H9 (cell line): ENCODE measurements at regions not wholly inside any gene's neighbourhood (a gene's known extent, or its start where the extent isn't known, plus 50 kb on each side); places are given as distances from the start of the nearest gene placed in this dataset.

Source experiments
- DNase-seq: peaks from one replicate; pipeline ENCODE4 v3.0.0-alpha.2; 2017
- H2AFZ ChIP-seq: one replicate; pipeline ENCODE4 v1.6.1; 2013; ENCODE audit warnings: mild to moderate bottlenecking, low read length, control low read depth, moderate library complexity
- H2AK5ac ChIP-seq: 2 replicates; pipeline ENCODE4 v1.6.1; 2013; ENCODE audit warnings: low read length, control low read depth, mixed read lengths; ENCODE audit not compliant: insufficient read length
- H2BK120ac ChIP-seq: one replicate; pipeline ENCODE4 v1.6.1; 2013; ENCODE audit warnings: low read depth, mild to moderate bottlenecking, low read length, control low read depth, inconsistent platforms; ENCODE audit not compliant: poor library complexity, severe bottlenecking
- H2BK12ac ChIP-seq: 2 replicates; pipeline ENCODE4 v1.6.1; 2013; ENCODE audit warnings: low read length, control low read depth, mixed read lengths, low read depth; ENCODE audit not compliant: insufficient read length
- H2BK15ac ChIP-seq: 2 replicates; pipeline ENCODE4 v1.6.1; 2013; ENCODE audit warnings: low read depth, low read length, control low read depth
- H2BK20ac ChIP-seq: one replicate; pipeline ENCODE4 v1.6.1; 2013; ENCODE audit warnings: low read depth, mild to moderate bottlenecking, low read length, control low read depth, inconsistent platforms; ENCODE audit not compliant: poor library complexity, severe bottlenecking
- H2BK5ac ChIP-seq: 2 replicates; pipeline ENCODE4 v1.6.1; 2013; ENCODE audit warnings: low read length, control low read depth, mixed read lengths; ENCODE audit not compliant: insufficient read length
- H3K14ac ChIP-seq: 2 replicates; pipeline ENCODE4 v1.6.1; 2013; ENCODE audit warnings: low read length, control low read depth; ENCODE audit not compliant: insufficient read depth
- H3K18ac ChIP-seq: 2 replicates; pipeline ENCODE4 v1.6.1; 2013; ENCODE audit warnings: low read depth, mild to moderate bottlenecking, mixed read lengths, low read length, control low read depth; ENCODE audit not compliant: insufficient read length
- H3K23ac ChIP-seq: 2 replicates; pipeline ENCODE4 v1.6.1; 2013; ENCODE audit warnings: low read length, control low read depth, mixed read lengths, low read depth; ENCODE audit not compliant: insufficient read length
- H3K23me2 ChIP-seq: 2 replicates; pipeline ENCODE4 v1.6.1; 2013; ENCODE audit warnings: low read depth, mild to moderate bottlenecking, mixed read lengths, low read length, control low read depth; ENCODE audit not compliant: insufficient read length, poor library complexity, severe bottlenecking
- H3K27ac ChIP-seq: 2 replicates; pipeline ENCODE4 v1.5.1; 2013; ENCODE audit warnings: low read length, control low read depth, mixed read lengths, low read depth; ENCODE audit not compliant: insufficient read length
- H3K27me3 ChIP-seq: 2 replicates; pipeline ENCODE4 v1.6.1; 2013; ENCODE audit warnings: low read length, control low read depth, inconsistent platforms; ENCODE audit not compliant: insufficient read depth
- H3K4ac ChIP-seq: 2 replicates; pipeline ENCODE4 v1.6.1; 2013; ENCODE audit warnings: low read depth, mild to moderate bottlenecking, control low read depth, inconsistent platforms, low read length, moderate library complexity
- H3K4me1 ChIP-seq: 2 replicates; pipeline ENCODE4 v1.6.1; 2013; ENCODE audit warnings: low read length, control low read depth, inconsistent platforms; ENCODE audit not compliant: insufficient read depth
- H3K4me2 ChIP-seq: 2 replicates; pipeline ENCODE4 v1.6.1; 2013; ENCODE audit warnings: low read length, control low read depth, mixed read lengths; ENCODE audit not compliant: insufficient read length, insufficient read depth
- H3K56ac ChIP-seq: 2 replicates; pipeline ENCODE4 v1.6.1; 2013; ENCODE audit warnings: low read depth, mild to moderate bottlenecking, mixed read lengths, low read length, control low read depth; ENCODE audit not compliant: insufficient read length
- H3K79me1 ChIP-seq: 2 replicates; pipeline ENCODE4 v1.6.1; 2013; ENCODE audit warnings: low read depth, mild to moderate bottlenecking, moderate library complexity, low read length, control low read depth, inconsistent platforms; ENCODE audit not compliant: insufficient read depth, poor library complexity, severe bottlenecking
- H3K79me2 ChIP-seq: 2 replicates; pipeline ENCODE4 v1.6.1; 2013; ENCODE audit warnings: low read length, control low read depth, inconsistent platforms; ENCODE audit not compliant: insufficient read depth
- H3K9ac ChIP-seq: 2 replicates; pipeline ENCODE4 v1.6.1; 2013; ENCODE audit warnings: low read length, control low read depth, mixed read lengths; ENCODE audit not compliant: insufficient read length; ENCODE audit errors: extremely low read depth
- H3K9me3 ChIP-seq: one replicate; pipeline ENCODE4 v1.6.1; 2013; ENCODE audit warnings: low read depth, low read length, inconsistent platforms; ENCODE audit not compliant: control insufficient read depth
- H3T11ph ChIP-seq: one replicate; pipeline ENCODE4 v1.6.1; 2013; ENCODE audit warnings: mild to moderate bottlenecking, low read length, control low read depth, inconsistent platforms
- H4K20me1 ChIP-seq: one replicate; pipeline ENCODE4 v1.6.1; 2013; ENCODE audit not compliant: control insufficient read depth, insufficient read length, insufficient read depth
- H4K5ac ChIP-seq: 2 replicates; pipeline ENCODE4 v1.6.1; 2013; ENCODE audit warnings: low read depth, mild to moderate bottlenecking, mixed read lengths, low read length, control low read depth; ENCODE audit not compliant: insufficient read length
- H4K8ac ChIP-seq: replicated peaks from 2 replicates; pipeline ENCODE4 v1.6.1; 2013; ENCODE audit warnings: low read length, control low read depth, mixed read lengths, low read depth; ENCODE audit not compliant: insufficient read length
- H4K91ac ChIP-seq: 2 replicates; pipeline ENCODE4 v1.6.1; 2013; ENCODE audit warnings: low read depth, mild to moderate bottlenecking, moderate library complexity, mixed read lengths, low read length, control low read depth; ENCODE audit not compliant: insufficient read length
- H3K27ac Mint-ChIP-seq, 3 experiments: 2 replicates in 2 of 3; 3 replicates in 1 of 3; pipeline ENCODE4 v1.8.0; 2020 to 2021; ENCODE audit warnings: mixed read lengths in 3 of 3, mild to moderate bottlenecking in 1 of 3, moderate library complexity in 1 of 3
- H3K27me3 Mint-ChIP-seq: 2 replicates; pipeline ENCODE4 v1.8.0; 2021; ENCODE audit warnings: low read depth, mild to moderate bottlenecking, moderate library complexity, mixed read lengths
- H3K36me3 Mint-ChIP-seq, 3 experiments: 2 replicates in 2 of 3; 3 replicates in 1 of 3; pipeline ENCODE4 v1.8.0; 2020 to 2021; ENCODE audit warnings: low read depth in 3 of 3, mixed read lengths in 3 of 3; ENCODE audit not compliant: insufficient read depth in 1 of 3
- H3K4me1 Mint-ChIP-seq, 2 experiments: 2 replicates each; pipeline ENCODE4 v1.8.0; 2020; ENCODE audit warnings: mixed read lengths in 2 of 2
- H3K4me3 Mint-ChIP-seq, 2 experiments: 2 replicates in 1 of 2; 3 replicates in 1 of 2; pipeline ENCODE4 v1.8.0; 2020 to 2021; ENCODE audit warnings: mild to moderate bottlenecking in 2 of 2, mixed read lengths in 2 of 2, moderate library complexity in 1 of 2
- H3K9me3 Mint-ChIP-seq, 2 experiments: 2 replicates in 1 of 2; 3 replicates in 1 of 2; pipeline ENCODE4 v1.8.0; 2020; ENCODE audit warnings: mild to moderate bottlenecking in 2 of 2, mixed read lengths in 2 of 2, moderate library complexity in 1 of 2
- WGBS: extraction: QIAGEN DNeasy Blood & Tissue Kit; methylation state at CpG from one replicate; pipeline ENCODE4 v1.1.7; 2013; ENCODE audit warnings: missing lambda C conversion rate, low lambda C conversion rate, mixed read lengths; ENCODE audit not compliant: insufficient read length; ENCODE audit errors: extremely low coverage; 5-methylcytosine and 5-hydroxymethylcytosine counted together
- TF ChIP-seq, protein P1 (sequence below): fragments of 200-600 bp; sonication (generic); conservative IDR thresholded peaks from 3 replicates; pipeline ENCODE4 v1.8.0; 2021; ENCODE audit warnings: antibody characterized with exemption, mild to moderate bottlenecking

DNA sequence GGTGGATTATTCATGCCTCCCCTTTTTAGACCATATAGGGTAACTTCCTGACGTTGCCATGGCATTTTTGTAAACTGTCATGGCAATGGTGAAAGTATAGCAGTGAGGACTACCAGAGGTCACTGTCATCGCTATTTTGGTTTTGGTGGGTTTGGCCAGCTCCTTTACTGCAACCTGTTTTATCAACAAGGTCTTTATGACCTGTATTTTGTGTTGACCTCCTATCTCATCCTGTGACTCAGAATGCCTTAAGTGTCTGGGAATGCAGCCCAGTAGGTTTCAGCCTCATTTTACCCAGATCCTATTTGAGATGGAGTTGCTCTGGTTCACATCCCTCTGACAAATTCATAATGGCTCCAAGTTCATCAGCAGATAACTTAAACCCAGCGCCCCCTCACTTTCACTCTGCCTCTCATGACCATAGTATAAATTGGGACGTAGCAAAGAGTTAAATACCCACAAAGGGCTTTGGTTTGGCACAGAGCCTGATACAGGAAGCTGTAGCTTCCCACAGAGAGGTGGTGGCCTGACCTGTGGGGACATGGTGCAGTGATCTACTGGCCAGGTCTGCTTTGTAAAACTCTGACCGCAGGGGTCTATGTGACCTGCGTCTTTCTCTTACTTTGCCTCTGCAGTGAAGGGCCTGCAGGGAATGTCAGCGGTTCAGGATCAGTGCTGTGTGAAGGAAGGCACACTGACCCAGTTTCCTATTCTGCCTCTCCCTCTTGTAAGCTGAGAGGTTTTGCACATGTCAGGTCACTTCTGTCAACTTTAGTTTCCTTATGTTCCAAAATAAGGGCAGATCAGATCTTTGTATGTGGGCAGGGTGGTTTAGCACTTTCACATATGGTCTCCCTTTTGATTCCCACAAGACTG lies 78.1 kb upstream of the ZNF644 start:
- no peaks in the 10 kb centered on the region for H3K79me1 ChIP-seq
- H3K4me2 ChIP-seq, result no peak overlapping the region
- H3K56ac ChIP-seq, result no peak overlapping the region
- H2BK20ac ChIP-seq, result no peak overlapping the region
- TF ChIP-seq, protein P1, sequence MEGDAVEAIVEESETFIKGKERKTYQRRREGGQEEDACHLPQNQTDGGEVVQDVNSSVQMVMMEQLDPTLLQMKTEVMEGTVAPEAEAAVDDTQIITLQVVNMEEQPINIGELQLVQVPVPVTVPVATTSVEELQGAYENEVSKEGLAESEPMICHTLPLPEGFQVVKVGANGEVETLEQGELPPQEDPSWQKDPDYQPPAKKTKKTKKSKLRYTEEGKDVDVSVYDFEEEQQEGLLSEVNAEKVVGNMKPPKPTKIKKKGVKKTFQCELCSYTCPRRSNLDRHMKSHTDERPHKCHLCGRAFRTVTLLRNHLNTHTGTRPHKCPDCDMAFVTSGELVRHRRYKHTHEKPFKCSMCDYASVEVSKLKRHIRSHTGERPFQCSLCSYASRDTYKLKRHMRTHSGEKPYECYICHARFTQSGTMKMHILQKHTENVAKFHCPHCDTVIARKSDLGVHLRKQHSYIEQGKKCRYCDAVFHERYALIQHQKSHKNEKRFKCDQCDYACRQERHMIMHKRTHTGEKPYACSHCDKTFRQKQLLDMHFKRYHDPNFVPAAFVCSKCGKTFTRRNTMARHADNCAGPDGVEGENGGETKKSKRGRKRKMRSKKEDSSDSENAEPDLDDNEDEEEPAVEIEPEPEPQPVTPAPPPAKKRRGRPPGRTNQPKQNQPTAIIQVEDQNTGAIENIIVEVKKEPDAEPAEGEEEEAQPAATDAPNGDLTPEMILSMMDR, result no peak
- no peak overlapping the region for H4K8ac ChIP-seq
- no peak overlapping the region for H3K4ac ChIP-seq
- H2BK12ac ChIP-seq, result no peak overlapping the region
- no peak overlapping the region for H3T11ph ChIP-seq
- no peaks in the 10 kb centered on the region for H3K79me2 ChIP-seq
- H3K4me1 ChIP-seq, result peaks cover 6% of the 10 kb centered on the region
- H3K27me3 ChIP-seq, result no peaks in the 10 kb centered on the region
- no peak overlapping the region for H2AFZ ChIP-seq
- no peak overlapping the region for H3K14ac ChIP-seq
- no CpG with 5 or more reads among the region's 7 CpGs for WGBS
- no peak overlapping the region for H3K4me3 Mint-ChIP-seq
- H2AK5ac ChIP-seq, result no peak overlapping the region
- no peaks in the 10 kb centered on the region for H4K20me1 ChIP-seq
- H3K9ac ChIP-seq, result no peak overlapping the region
- H3K9me3 ChIP-seq, result no peaks in the 10 kb centered on the region
- no peak overlapping the region for H2BK15ac ChIP-seq
- no peak overlapping the region for H4K91ac ChIP-seq
- H3K23me2 ChIP-seq, result no peaks in the 10 kb centered on the region
- H2BK120ac ChIP-seq, result no peak overlapping the region
- H3K9me3 Mint-ChIP-seq, result no peaks in the 10 kb centered on the region; a peak in 1 of 5 replicates
- peaks cover 44% of the 10 kb centered on the region in 2 experiments for H3K4me1 Mint-ChIP-seq
- no peak for DNase-seq
- no peak overlapping the region for H2BK5ac ChIP-seq
- no peak overlapping the region for H4K5ac ChIP-seq
- no peak overlapping the region for H3K18ac ChIP-seq
- no peak overlapping the region for H3K23ac ChIP-seq
- H3K27ac Mint-ChIP-seq, result 0 out of 7 replicates have a peak overlapping the region, but pooled peaks of 1 of the 3 experiments have one; percentile 70
- H3K36me3 Mint-ChIP-seq, result peaks cover 0 to 4% (median 0%) of the 10 kb centered on the region in 3 experiments; a peak in 1 of 7 replicates
- H3K27me3 Mint-ChIP-seq, result no peaks in the 10 kb centered on the region
- H3K27ac ChIP-seq, result no peak overlapping the region
